H1 (cell line): ENCODE measurements at regions not wholly inside any gene's neighbourhood (a gene's known extent, or its start where the extent isn't known, plus 50 kb on each side); places are given as distances from the start of the nearest gene placed in this dataset.

Experiments used
- CTCF ChIA-PET: fragments of 300-600 bp; sonication (Branson Sonifier 250); formaldehyde crosslinking; loops from one replicate; lab custom pipeline; 2021; ENCODE audit not compliant: partially characterized antibody; lab: Charles Lee
- POLR2A ChIA-PET: fragments of 300-600 bp; sonication (Branson Sonifier 250); formaldehyde crosslinking; loops from one replicate; lab custom pipeline; 2021; ENCODE audit warnings: inconsistent platforms; ENCODE audit not compliant: partially characterized antibody; lab: Charles Lee
- DNase-seq, 2 experiments: peaks; one replicate each; pipeline versions ENCODE4 v3.0.0 to v3.0.0-alpha.2; 2010 to 2022; ENCODE audit warnings: low spot score in 2 of 2, low read depth in 1 of 2, mixed read lengths in 1 of 2
- FAIRE-seq: peaks from 2 replicates; lab custom pipeline; 2011; peaks lifted over from hg19 to GRCh38; lab: Jason Lieb, UNC
- H2AFZ ChIP-seq: 2 replicates; pipeline ENCODE4 v1.8.1; 2012; ENCODE audit warnings: low read length, inconsistent platforms
- H2AK5ac ChIP-seq: 2 replicates; pipeline ENCODE4 v1.6.1; 2013; ENCODE audit warnings: low read depth, low read length
- H2BK120ac ChIP-seq: replicated peaks from 2 replicates; pipeline ENCODE3; 2013; ENCODE audit warnings: low read depth, low read length, inconsistent platforms
- H2BK12ac ChIP-seq: 2 replicates; pipeline ENCODE4 v1.6.1; 2013; ENCODE audit warnings: low read depth, low read length
- H2BK15ac ChIP-seq: 2 replicates; pipeline ENCODE4 v1.6.1; 2013; ENCODE audit warnings: low read length
- H2BK20ac ChIP-seq: 2 replicates; pipeline ENCODE4 v1.6.1; 2013; ENCODE audit warnings: low read length
- H2BK5ac ChIP-seq: 2 replicates; pipeline ENCODE4 v1.6.1; 2013; ENCODE audit warnings: low read depth, low read length
- H3K14ac ChIP-seq: 2 replicates; pipeline ENCODE4 v1.6.1; 2013; ENCODE audit warnings: inconsistent platforms; ENCODE audit not compliant: insufficient read length
- H3K18ac ChIP-seq: 2 replicates; pipeline ENCODE4 v1.6.1; 2013; ENCODE audit warnings: low read length; ENCODE audit errors: extremely low read depth
- H3K23ac ChIP-seq: 2 replicates; pipeline ENCODE4 v1.6.1; 2013; ENCODE audit warnings: inconsistent platforms; ENCODE audit not compliant: insufficient read length
- H3K23me2 ChIP-seq: 2 replicates; pipeline ENCODE4 v1.6.1; 2013; ENCODE audit warnings: low read depth, low read length
- H3K27ac ChIP-seq: 2 replicates; pipeline ENCODE4 v1.6.1; 2011; ENCODE audit warnings: low read depth, low read length, inconsistent platforms
- H3K27me3 ChIP-seq, 4 experiments: replicated peaks in 1 of 4; 1 replicate in 1 of 4; 2 replicates in 3 of 4; pipeline versions ENCODE4 v1.6.1 to v1.8.1; 2011 to 2013; ENCODE audit warnings: low read length in 3 of 4, mild to moderate bottlenecking in 3 of 4, inconsistent platforms in 2 of 4, mixed read lengths in 2 of 4, moderate library complexity in 1 of 4; ENCODE audit not compliant: control insufficient read depth in 3 of 4, insufficient read depth in 3 of 4; ENCODE audit errors: extremely low read depth in 1 of 4
- H3K36me3 ChIP-seq, 4 experiments: 2 replicates each; pipeline versions ENCODE4 v1.6.1 to v1.8.1; 2011 to 2013; ENCODE audit warnings: mild to moderate bottlenecking in 4 of 4, low read length in 3 of 4, moderate library complexity in 2 of 4, control low read depth in 1 of 4, inconsistent platforms in 1 of 4; ENCODE audit not compliant: insufficient read depth in 4 of 4, control insufficient read depth in 2 of 4
- H3K4ac ChIP-seq: replicated peaks from 2 replicates; pipeline ENCODE3; 2013; ENCODE audit warnings: low read length, low read depth, mixed read lengths, inconsistent platforms; ENCODE audit not compliant: insufficient read length
- H3K4me1 ChIP-seq, 4 experiments: replicated peaks in 1 of 4; 1 replicate in 1 of 4; 2 replicates in 3 of 4; pipeline versions ENCODE4 v1.6.1 to v1.8.1; 2011 to 2013; ENCODE audit warnings: low read length in 3 of 4, inconsistent platforms in 2 of 4, mixed read lengths in 1 of 4; ENCODE audit not compliant: insufficient read depth in 4 of 4, control insufficient read depth in 3 of 4
- H3K4me2 ChIP-seq, 2 experiments: 2 replicates each; pipeline versions ENCODE4 v1.6.1 to v1.8.1; 2011 to 2013; ENCODE audit warnings: low read depth in 2 of 2, low read length in 2 of 2, control low read depth in 1 of 2, inconsistent platforms in 1 of 2, mild to moderate bottlenecking in 1 of 2; ENCODE audit not compliant: insufficient read depth in 1 of 2
- H3K4me3 ChIP-seq, 4 experiments: fragments of 200-600, 300-600 bp in 1 of 4; sonication (generic), shearing (Covaris generic), sonication (Bioruptor Twin) in 1 of 4; 2 replicates each; pipeline versions ENCODE4 v1.5.1 to v1.8.1; 2011 to 2016; ENCODE audit warnings: low read length in 4 of 4, low read depth in 3 of 4, control low read depth in 2 of 4, inconsistent platforms in 2 of 4, mild to moderate bottlenecking in 2 of 4, mixed read lengths in 1 of 4, moderate library complexity in 1 of 4; ENCODE audit not compliant: insufficient read depth in 2 of 4; ENCODE audit errors: extremely low read depth in 1 of 4
- H3K56ac ChIP-seq: replicated peaks from 2 replicates; pipeline ENCODE3; 2013; ENCODE audit warnings: low read depth, mild to moderate bottlenecking, mixed read lengths, low read length, inconsistent platforms; ENCODE audit not compliant: insufficient read length
- H3K79me1 ChIP-seq: 2 replicates; pipeline ENCODE4 v1.6.1; 2013; ENCODE audit warnings: low read depth, low read length, control low read depth
- H3K79me2 ChIP-seq, 2 experiments: 2 replicates each; pipeline versions ENCODE4 v1.6.1 to v1.8.1; 2012 to 2013; ENCODE audit warnings: low read length in 2 of 2, mild to moderate bottlenecking in 2 of 2, inconsistent platforms in 1 of 2; ENCODE audit not compliant: insufficient read depth in 2 of 2, control insufficient read depth in 1 of 2
- H3K9ac ChIP-seq, 4 experiments: replicated peaks in 1 of 4; 1 replicate in 1 of 4; 2 replicates in 3 of 4; pipeline versions ENCODE4 v1.6.1 to v1.8.1; 2011 to 2013; ENCODE audit warnings: low read depth in 3 of 4, low read length in 3 of 4, control low read depth in 2 of 4, mild to moderate bottlenecking in 2 of 4, moderate library complexity in 2 of 4, inconsistent platforms in 1 of 4; ENCODE audit errors: extremely low read depth in 1 of 4
- H3K9me3 ChIP-seq, 2 experiments: 2 replicates each; pipeline versions ENCODE4 v1.6.1 to v1.8.1; 2012 to 2013; ENCODE audit warnings: mild to moderate bottlenecking in 2 of 2, moderate library complexity in 2 of 2, control low read depth in 1 of 2, inconsistent platforms in 1 of 2, low read depth in 1 of 2, low read length in 1 of 2, mixed read lengths in 1 of 2; ENCODE audit not compliant: insufficient read depth in 2 of 2
- H4K20me1 ChIP-seq, 2 experiments: replicated peaks in 1 of 2; 2 replicates each; pipeline versions ENCODE3 to v1.8.1; 2011 to 2013; ENCODE audit warnings: inconsistent platforms in 2 of 2, low read length in 2 of 2, mild to moderate bottlenecking in 1 of 2; ENCODE audit not compliant: insufficient read depth in 2 of 2, control insufficient read depth in 1 of 2
- H4K5ac ChIP-seq: 2 replicates; pipeline ENCODE4 v1.6.1; 2013; ENCODE audit warnings: low read length, low read depth, mixed read lengths, inconsistent platforms; ENCODE audit not compliant: insufficient read length
- H4K8ac ChIP-seq: 2 replicates; pipeline ENCODE4 v1.8.0; 2013; ENCODE audit warnings: mild to moderate bottlenecking, moderate library complexity, low read length, inconsistent platforms; ENCODE audit not compliant: insufficient read depth; ENCODE audit errors: extremely low read depth
- H4K91ac ChIP-seq: replicated peaks from 2 replicates; pipeline ENCODE3; 2013; ENCODE audit warnings: low read length, mixed read lengths, inconsistent platforms; ENCODE audit not compliant: insufficient read length
- BCL11A ChIP-seq, 2 experiments: IDR thresholded peaks; one replicate each; pipeline ENCODE4 v1.6.1; 2011; ENCODE audit warnings: low read depth in 2 of 2, low read length in 2 of 2, mild to moderate bottlenecking in 2 of 2
- EGR1 ChIP-seq: IDR thresholded peaks from 2 replicates; pipeline ENCODE4 v1.6.1; 2011; ENCODE audit warnings: low read depth, low read length, borderline replicate concordance
- SUZ12 ChIP-seq: fragments of 200-600 bp; sonication (generic); IDR thresholded peaks from 2 replicates; pipeline ENCODE4 v1.6.1; 2012; ENCODE audit warnings: mild to moderate bottlenecking, inconsistent platforms, low read length, moderate library complexity, mixed read lengths

DNA sequence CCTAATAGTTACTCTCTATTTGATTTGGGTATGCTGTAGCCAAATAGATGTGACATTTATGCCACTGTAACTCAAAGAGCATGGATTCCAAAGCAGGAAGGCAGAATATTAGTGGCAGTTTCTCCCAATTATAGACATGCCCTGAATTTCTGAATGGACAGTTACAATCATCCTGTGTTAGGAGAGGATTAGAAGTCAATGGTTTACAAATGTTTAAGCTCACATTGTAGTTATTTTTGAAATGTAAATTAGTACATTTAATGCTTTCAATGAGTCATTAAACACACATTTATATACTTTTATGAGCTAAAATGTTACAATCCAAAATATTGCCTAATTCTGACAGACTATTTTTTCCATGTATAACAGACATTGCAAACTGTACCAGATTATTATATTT, 62.3 kb upstream of the CDH18 start:
- CTCF ChIA-PET: no interaction called here
- no peak overlapping the region for H4K8ac ChIP-seq

More for the DNA sequence above, 62.3 kb upstream of the CDH18 start:
- no peak overlapping the region for H2BK12ac ChIP-seq
- no peak overlapping the region for H3K14ac ChIP-seq
- no peaks in the 10 kb centered on the region for H3K23me2 ChIP-seq
- H3K27ac ChIP-seq: no peak overlapping the region
- H3K4me2 ChIP-seq: no peak overlapping the region
- no peaks in the 10 kb centered on the region for H4K20me1 ChIP-seq
- no peaks in the 10 kb centered on the region for H3K4me1 ChIP-seq
- H2BK15ac ChIP-seq: no peak overlapping the region
- H2AFZ ChIP-seq: no peak overlapping the region
- H2BK20ac ChIP-seq: no peak overlapping the region
- no peak overlapping the region for H3K18ac ChIP-seq
- DNase-seq (no peak), FAIRE-seq (no peak)
- no peak overlapping the region for H2BK5ac ChIP-seq
- POLR2A ChIA-PET: no interaction called here
- no peak overlapping the region for H4K91ac ChIP-seq
- no peaks in the 10 kb centered on the region for H3K27me3 ChIP-seq
- H3K36me3 ChIP-seq: no peaks in the 10 kb centered on the region
- H3K79me2 ChIP-seq: no peaks in the 10 kb centered on the region
- no peaks in the 10 kb centered on the region for H3K79me1 ChIP-seq
- H4K5ac ChIP-seq: no peak overlapping the region
- no peak overlapping the region for H3K4ac ChIP-seq
- H2BK120ac ChIP-seq: no peak overlapping the region
- no peak overlapping the region for H3K9ac ChIP-seq
- TF ChIP-seq EGR1 (no peak), BCL11A (IDR thresholded peaks at IDR 0.05; ENCODE audit: low read depth in 2 of 2, low read length in 2 of 2) (no peak), SUZ12 (no peak)
- H3K23ac ChIP-seq: no peak overlapping the region
- no peaks in the 10 kb centered on the region for H3K9me3 ChIP-seq
- no peak overlapping the region for H2AK5ac ChIP-seq
- no peak overlapping the region for H3K56ac ChIP-seq
- H3K4me3 ChIP-seq: no peak overlapping the region
